Keratinocyte (primary cell): ENCODE measurements at regions not wholly inside any gene's neighbourhood (a gene's known extent, or its start where the extent isn't known, plus 50 kb on each side); places are given as distances from the start of the nearest gene placed in this dataset.
"Not testable (repeated sequence)": the region's sequence is repeated elsewhere in the genome, so short reads cannot be mapped to it uniquely, and the experiment has no call there.

Experiments
- DNase-seq: peaks from one replicate; pipeline ENCODE4 v3.0.0-alpha.2; 2011; ENCODE audit warnings: low read depth, missing footprints, low spot score
- FAIRE-seq: peaks from 2 replicates; lab custom pipeline; 2011; peaks lifted over from hg19 to GRCh38; lab: Jason Lieb, UNC
- H2AFZ ChIP-seq: 2 replicates; pipeline ENCODE4 v1.6.0; 2012; ENCODE audit warnings: low read length, control low read depth, inconsistent platforms; ENCODE audit not compliant: control insufficient read depth
- H3K27ac ChIP-seq: 2 replicates; pipeline ENCODE4 v1.5.1; 2011; ENCODE audit warnings: low read length; ENCODE audit not compliant: control insufficient read depth, insufficient read depth
- H3K27me3 ChIP-seq: 3 replicates; pipeline ENCODE4 v1.6.0; 2011; ENCODE audit warnings: low read length; ENCODE audit not compliant: control insufficient read depth, insufficient read depth; ENCODE audit errors: extremely low read depth
- H3K36me3 ChIP-seq, 2 experiments: 2 replicates in 1 of 2; 3 replicates in 1 of 2; pipeline ENCODE4 v1.5.1; 2011; ENCODE audit warnings: low read length in 2 of 2, mild to moderate bottlenecking in 1 of 2; ENCODE audit not compliant: control insufficient read depth in 2 of 2, insufficient read depth in 2 of 2; ENCODE audit errors: extremely low read depth in 1 of 2
- H3K4me1 ChIP-seq: 3 replicates; pipeline ENCODE4 v1.5.1; 2011; ENCODE audit warnings: low read length; ENCODE audit not compliant: control insufficient read depth, insufficient read depth; ENCODE audit errors: extremely low read depth
- H3K4me2 ChIP-seq: 3 replicates; pipeline ENCODE4 v1.6.0; 2011; ENCODE audit warnings: low read depth, low read length; ENCODE audit not compliant: control insufficient read depth, insufficient read depth; ENCODE audit errors: extremely low read depth
- H3K4me3 ChIP-seq, 3 experiments: fragments of 200-600 bp in 1 of 3; sonication (generic) in 1 of 3; 2 replicates in 2 of 3; 3 replicates in 1 of 3; pipeline ENCODE4 v1.5.1; 2011 to 2016; ENCODE audit warnings: low read length in 3 of 3, mild to moderate bottlenecking in 3 of 3, control low read depth in 2 of 3, inconsistent platforms in 1 of 3, low read depth in 1 of 3, mixed read lengths in 1 of 3, mixed run types in 1 of 3, moderate library complexity in 1 of 3; ENCODE audit not compliant: control insufficient read depth in 2 of 3, insufficient read depth in 2 of 3; ENCODE audit errors: extremely low read depth in 1 of 3
- H3K79me2 ChIP-seq: 2 replicates; pipeline ENCODE4 v1.6.0; 2012; ENCODE audit warnings: low read length; ENCODE audit not compliant: control insufficient read depth, insufficient read depth
- H3K9ac ChIP-seq: 3 replicates; pipeline ENCODE4 v1.6.0; 2011; ENCODE audit warnings: low read length; ENCODE audit not compliant: control insufficient read depth, insufficient read depth; ENCODE audit errors: extremely low read depth
- H3K9me1 ChIP-seq: 3 replicates; pipeline ENCODE4 v1.6.0; 2011; ENCODE audit warnings: low read length; ENCODE audit not compliant: control insufficient read depth, insufficient read depth; ENCODE audit errors: extremely low read depth
- H3K9me3 ChIP-seq: 2 replicates; pipeline ENCODE4 v1.5.1; 2012; ENCODE audit warnings: low read depth, low read length; ENCODE audit not compliant: control insufficient read depth
- H4K20me1 ChIP-seq: 3 replicates; pipeline ENCODE4 v1.6.0; 2011; ENCODE audit warnings: low read length; ENCODE audit not compliant: control insufficient read depth, insufficient read depth; ENCODE audit errors: extremely low read depth
- CTCF ChIP-seq, 3 experiments: IDR thresholded peaks in 1 of 3; conservative IDR thresholded peaks in 1 of 3; optimal IDR thresholded peaks in 1 of 3; 2 replicates in 2 of 3; 3 replicates in 1 of 3; pipeline versions ENCODE3 to v1.5.1; 2011; ENCODE audit warnings: low read length in 3 of 3, mild to moderate bottlenecking in 3 of 3, moderate library complexity in 2 of 3, control low read depth in 1 of 3, inconsistent platforms in 1 of 3; ENCODE audit not compliant: insufficient read depth in 2 of 3; ENCODE audit errors: extremely low read depth in 1 of 3
- EZH2 ChIP-seq: IDR thresholded peaks from one replicate; pipeline ENCODE4 v1.6.1; 2012; ENCODE audit warnings: inconsistent platforms, mild to moderate bottlenecking, low read length, moderate library complexity
- dilution Hi-C: fragments of 300-500 bp; cut with MboI; formaldehyde crosslinking; loops from one replicate; pipeline ENCODE4 v1.7.0; 2020; ENCODE audit warnings: low sequenced_read_pairs; ENCODE audit not compliant: extremely low pct_ligation_motif_present

- Histone ChIP-seq H3K27ac (no peak overlapping the region), H3K4me3 (no peak overlapping the region), H3K27me3 (no peaks in the 10 kb centered on the region), H3K9ac (no peak overlapping the region), H3K79me2 (no peaks in the 10 kb centered on the region), H3K4me1 (no peaks in the 10 kb centered on the region), H3K4me2 (no peak overlapping the region), H3K9me3 (peaks cover 34% of the 10 kb centered on the region), H3K9me1 (no peaks in the 10 kb centered on the region), H2AFZ (no peak overlapping the region), H3K36me3 (no peaks in the 10 kb centered on the region), H4K20me1 (no peaks in the 10 kb centered on the region)
- TF ChIP-seq CTCF (optimal IDR thresholded peaks at IDR 0.05 in 1 of 3, IDR thresholded peaks at IDR 0.05 in 1 of 3, conservative IDR thresholded peaks at IDR 0.05 in 1 of 3; ENCODE audit: extremely low read depth in 1 of 3, insufficient read depth in 2 of 3, low read length in 3 of 3) (no peak), EZH2 (no peak)
- dilution Hi-C loops: no loop called here
- no peak for FAIRE-seq
- no peak for DNase-seq
These were observed 164.7 kb downstream of the GOLGA6L6 start for GRCh38 chr15:20376872-20377271.

GRCh38 chr15:20372416-20372815 is 169.2 kb downstream of the GOLGA6L6 start:
- H3K9ac ChIP-seq, H3K27me3 ChIP-seq, H3K79me2 ChIP-seq, H2AFZ ChIP-seq, H3K27ac ChIP-seq, dilution Hi-C loops, H4K20me1 ChIP-seq, H3K4me2 ChIP-seq, FAIRE-seq, H3K36me3 ChIP-seq, H3K4me1 ChIP-seq, H3K4me3 ChIP-seq, DNase-seq, H3K9me1 ChIP-seq: not testable (repeated sequence)
- peaks cover 29% of the 10 kb centered on the region for H3K9me3 ChIP-seq

GRCh38 chr15:20369500-20369899 is 172.1 kb downstream of the GOLGA6L6 start:
- Histone ChIP-seq H3K27me3 (no peaks in the 10 kb centered on the region), H3K9me1 (no peaks in the 10 kb centered on the region), H3K9ac (no peak overlapping the region), H3K9me3 (peaks cover 23% of the 10 kb centered on the region), H3K4me1 (no peaks in the 10 kb centered on the region), H3K27ac (no peak overlapping the region), H3K79me2 (no peaks in the 10 kb centered on the region), H3K4me3 (no peak overlapping the region), H3K36me3 (no peaks in the 10 kb centered on the region), H4K20me1 (no peaks in the 10 kb centered on the region), H2AFZ (no peak overlapping the region), H3K4me2 (no peak overlapping the region)
- dilution Hi-C loops: no loop called here
- DNase-seq (no peak), FAIRE-seq (no peak)
- no peak for TF ChIP-seq EZH2
- no peak for TF ChIP-seq CTCF (optimal IDR thresholded peaks at IDR 0.05 in 1 of 3, IDR thresholded peaks at IDR 0.05 in 1 of 3, conservative IDR thresholded peaks at IDR 0.05 in 1 of 3; ENCODE audit: extremely low read depth in 1 of 3, insufficient read depth in 2 of 3, low read length in 3 of 3)
